Natural killer cell (primary cell): ENCODE measurements at regions not wholly inside any gene's neighbourhood (a gene's known extent, or its start where the extent isn't known, plus 50 kb on each side); places are given as distances from the start of the nearest gene placed in this dataset.

Experiments used
- ATAC-seq, 3 donors: fragments of 150-1000 bp in 2 of 3; fragments of 200-7000 bp in 1 of 3; cut with Tn5 transposase; 1 replicate in 1 of 3; 2 replicates in 2 of 3; pipeline ENCODE4 v1.10.0; 2021; ENCODE audit warnings: mild to moderate bottlenecking in 2 of 3, moderate library complexity in 2 of 3
- DNase-seq, 2 donors: peaks; one replicate each; pipeline versions ENCODE4 v3.0.0 to v3.0.0-alpha.2; 2013 to 2021; ENCODE audit warnings: mixed read lengths in 1 of 2
- H3K27ac ChIP-seq: one replicate; pipeline ENCODE4 v1.5.1; 2013; ENCODE audit warnings: mild to moderate bottlenecking, low read length
- H3K27me3 ChIP-seq: one replicate; pipeline ENCODE4 v1.6.1; 2013; ENCODE audit warnings: low read length; ENCODE audit not compliant: control insufficient read depth, insufficient read depth
- H3K36me3 ChIP-seq: one replicate; pipeline ENCODE4 v1.6.1; 2013; ENCODE audit warnings: low read length; ENCODE audit not compliant: control insufficient read depth, insufficient read depth
- H3K4me1 ChIP-seq: one replicate; pipeline ENCODE4 v1.6.1; 2013; ENCODE audit warnings: low read length; ENCODE audit not compliant: control insufficient read depth, insufficient read depth
- H3K4me3 ChIP-seq: one replicate; pipeline ENCODE4 v1.5.1; 2013; ENCODE audit warnings: low read length
- H3K9me3 ChIP-seq: one replicate; pipeline ENCODE4 v1.6.1; 2013; ENCODE audit warnings: low read length; ENCODE audit not compliant: control insufficient read depth, insufficient read depth
- H3K27ac Mint-ChIP-seq, 2 donors: one replicate each; pipeline ENCODE4 v1.8.0; 2022; ENCODE audit warnings: mild to moderate bottlenecking in 2 of 2, mixed read lengths in 2 of 2, moderate library complexity in 1 of 2
- H3K27me3 Mint-ChIP-seq, 2 donors: one replicate each; pipeline ENCODE4 v1.8.0; 2022; ENCODE audit warnings: low read depth in 2 of 2, mixed read lengths in 2 of 2
- H3K36me3 Mint-ChIP-seq: one replicate; pipeline ENCODE4 v1.8.0; 2022; ENCODE audit warnings: mixed read lengths
- H3K4me1 Mint-ChIP-seq, 2 donors: one replicate each; pipeline ENCODE4 v1.8.0; 2022; ENCODE audit warnings: mixed read lengths in 2 of 2
- H3K4me3 Mint-ChIP-seq: one replicate; pipeline ENCODE4 v1.8.0; 2022; ENCODE audit warnings: mild to moderate bottlenecking, moderate library complexity, mixed read lengths
- H3K9me3 Mint-ChIP-seq, 2 donors: one replicate each; pipeline ENCODE4 v1.8.0; 2022; ENCODE audit warnings: mixed read lengths in 2 of 2
- WGBS: methylation state at CpG from one replicate; pipeline ENCODE4 v1.1.7; 2013; ENCODE audit warnings: missing lambda C conversion rate; ENCODE audit not compliant: insufficient coverage; 5-methylcytosine and 5-hydroxymethylcytosine counted together
- intact Hi-C: fragments of 100-400 bp; cut with micrococcal nuclease; formaldehyde crosslinking; loops from one replicate; pipeline ENCODE4 v1.14.2; 2022
- TF ChIP-seq, protein P1 (sequence below): fragments of 200-600 bp; IDR thresholded peaks from one replicate; pipeline ENCODE4 v1.8.0; 2022; ENCODE audit warnings: antibody characterized with exemption

DNA sequence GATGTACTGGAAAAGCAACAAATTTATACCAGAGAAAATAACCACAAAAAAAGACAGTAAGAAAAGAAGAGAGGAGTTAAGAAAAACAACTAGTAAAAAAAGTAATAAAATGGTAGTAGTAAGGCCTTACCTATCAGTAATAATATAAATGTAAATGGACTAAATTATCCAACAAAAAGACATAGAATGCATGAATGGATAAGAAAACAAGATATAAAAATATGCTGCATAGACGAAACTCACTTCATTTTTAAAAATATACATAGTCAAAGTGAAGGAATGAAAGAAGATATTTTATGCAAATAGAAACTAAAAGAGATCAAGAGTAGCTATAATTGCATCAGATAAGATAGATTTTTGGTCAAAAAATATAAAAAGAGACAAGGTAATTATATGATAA lies 739.1 kb downstream of the DNAJB9 start:
- DNase-seq: no peak
- H3K9me3 Mint-ChIP-seq: peaks cover 13 to 39% of the 10 kb centered on the region in 2 donors
- no peaks in the 10 kb centered on the region for H3K27me3 Mint-ChIP-seq
- H3K4me1 Mint-ChIP-seq: no peaks in the 10 kb centered on the region
- Histone ChIP-seq H3K36me3 (no peaks in the 10 kb centered on the region), H3K27me3 (no peaks in the 10 kb centered on the region), H3K4me1 (no peaks in the 10 kb centered on the region), H3K9me3 (peaks cover 3% of the 10 kb centered on the region), H3K27ac (no peak overlapping the region), H3K4me3 (no peak overlapping the region)
- no peak overlapping the region for H3K27ac Mint-ChIP-seq
- intact Hi-C loops: no loop called here
- no peak for ATAC-seq
- peaks cover 30% of the 10 kb centered on the region for H3K36me3 Mint-ChIP-seq
- no peak overlapping the region for H3K4me3 Mint-ChIP-seq
- TF ChIP-seq, protein P1, sequence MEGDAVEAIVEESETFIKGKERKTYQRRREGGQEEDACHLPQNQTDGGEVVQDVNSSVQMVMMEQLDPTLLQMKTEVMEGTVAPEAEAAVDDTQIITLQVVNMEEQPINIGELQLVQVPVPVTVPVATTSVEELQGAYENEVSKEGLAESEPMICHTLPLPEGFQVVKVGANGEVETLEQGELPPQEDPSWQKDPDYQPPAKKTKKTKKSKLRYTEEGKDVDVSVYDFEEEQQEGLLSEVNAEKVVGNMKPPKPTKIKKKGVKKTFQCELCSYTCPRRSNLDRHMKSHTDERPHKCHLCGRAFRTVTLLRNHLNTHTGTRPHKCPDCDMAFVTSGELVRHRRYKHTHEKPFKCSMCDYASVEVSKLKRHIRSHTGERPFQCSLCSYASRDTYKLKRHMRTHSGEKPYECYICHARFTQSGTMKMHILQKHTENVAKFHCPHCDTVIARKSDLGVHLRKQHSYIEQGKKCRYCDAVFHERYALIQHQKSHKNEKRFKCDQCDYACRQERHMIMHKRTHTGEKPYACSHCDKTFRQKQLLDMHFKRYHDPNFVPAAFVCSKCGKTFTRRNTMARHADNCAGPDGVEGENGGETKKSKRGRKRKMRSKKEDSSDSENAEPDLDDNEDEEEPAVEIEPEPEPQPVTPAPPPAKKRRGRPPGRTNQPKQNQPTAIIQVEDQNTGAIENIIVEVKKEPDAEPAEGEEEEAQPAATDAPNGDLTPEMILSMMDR: no peak
- WGBS: no CpG with 5 or more reads among the region's 1 CpG

DNA sequence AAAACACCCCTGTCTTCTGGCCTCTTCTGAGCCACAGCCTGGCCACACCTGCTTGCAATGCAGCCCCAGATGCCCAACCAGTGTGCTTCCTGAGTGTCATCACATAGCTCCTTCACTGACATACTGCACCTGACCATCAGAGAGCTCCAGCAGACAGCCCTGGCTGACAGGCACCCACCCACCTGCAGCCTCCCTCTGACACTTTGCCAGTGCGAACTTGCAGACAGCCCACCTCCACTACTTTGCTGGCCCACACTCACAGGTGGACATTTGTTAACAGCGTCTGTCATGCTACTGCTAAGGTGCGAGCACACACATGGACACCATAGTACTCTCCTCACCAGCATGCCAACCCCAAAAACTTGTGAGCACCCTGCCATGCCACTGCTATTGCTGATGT lies 740.1 kb downstream of the DNAJB9 start:
- WGBS: 91% methylated on average over 3 of the region's 3 CpGs
- Mint-ChIP-seq H3K27ac (no peak overlapping the region), H3K9me3 (peaks cover 16 to 39% of the 10 kb centered on the region in 2 donors), H3K36me3 (peaks cover 30% of the 10 kb centered on the region), H3K27me3 (no peaks in the 10 kb centered on the region), H3K4me1 (no peaks in the 10 kb centered on the region), H3K4me3 (no peak overlapping the region)
- DNase-seq: no peak
- H3K9me3 ChIP-seq: peaks cover 3% of the 10 kb centered on the region
- TF ChIP-seq, protein P1: no peak
- no peak overlapping the region for H3K4me3 ChIP-seq
- H3K27ac ChIP-seq: no peak overlapping the region
- no peak for ATAC-seq
- intact Hi-C loops: no loop called here
- no peaks in the 10 kb centered on the region for H3K36me3 ChIP-seq
- no peaks in the 10 kb centered on the region for H3K27me3 ChIP-seq
- H3K4me1 ChIP-seq: no peaks in the 10 kb centered on the region

DNA sequence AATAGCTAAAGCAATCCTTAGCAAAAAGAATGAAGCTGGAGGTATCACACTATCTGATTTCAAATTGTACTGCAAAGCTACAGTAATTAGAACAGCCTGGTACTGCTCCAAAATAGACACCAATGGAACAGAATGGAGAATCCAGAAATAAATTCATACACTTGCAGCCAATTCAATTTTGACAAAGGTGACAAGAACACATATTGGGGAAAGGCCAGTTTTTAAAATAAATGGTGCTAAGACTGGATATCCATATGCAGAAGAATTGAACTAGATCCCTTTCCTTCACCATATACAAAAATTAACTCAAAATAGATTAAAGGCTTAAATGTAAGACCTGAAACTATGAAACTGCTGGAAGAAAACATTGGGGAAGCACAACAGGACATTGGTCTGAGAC lies 748.5 kb downstream of the DNAJB9 start:
- Mint-ChIP-seq H3K4me3 (no peak overlapping the region), H3K9me3 (peaks cover 12 to 16% of the 10 kb centered on the region in 2 donors), H3K27ac (no peak overlapping the region), H3K27me3 (no peaks in the 10 kb centered on the region), H3K4me1 (no peaks in the 10 kb centered on the region), H3K36me3 (peaks cover 8% of the 10 kb centered on the region)
- H3K4me3 ChIP-seq: no peak overlapping the region
- H3K27ac ChIP-seq: no peak overlapping the region
- H3K36me3 ChIP-seq: no peaks in the 10 kb centered on the region
- TF ChIP-seq, protein P1: no peak
- ATAC-seq (no peak), DNase-seq (no peak)
- H3K4me1 ChIP-seq: no peaks in the 10 kb centered on the region
- H3K27me3 ChIP-seq: no peaks in the 10 kb centered on the region
- H3K9me3 ChIP-seq: no peaks in the 10 kb centered on the region
- intact Hi-C loops: no loop called here

DNA sequence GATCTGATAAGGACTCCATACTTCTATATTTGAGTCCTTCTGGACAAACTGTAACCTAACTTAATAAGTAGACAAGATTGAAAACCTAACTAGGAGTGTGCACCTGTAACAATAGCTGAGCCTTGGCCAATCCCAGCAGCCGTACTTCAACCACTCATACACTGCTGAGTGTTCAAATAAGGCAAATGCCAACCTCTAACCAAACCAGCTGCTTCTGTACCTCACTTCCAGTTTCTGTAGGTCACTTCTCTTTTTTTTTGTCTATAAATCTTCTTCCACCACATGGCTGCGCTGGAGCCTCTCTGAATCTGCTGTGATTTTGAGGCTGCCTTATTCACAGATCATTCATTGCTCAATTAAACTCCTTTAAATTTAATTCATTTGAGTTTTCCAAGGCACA lies 753.2 kb downstream of the DNAJB9 start:
- WGBS: 35% methylated on average over 2 of the region's 2 CpGs
- intact Hi-C loops: no loop called here

More for the DNA sequence above, 753.2 kb downstream of the DNAJB9 start:
- no peaks in the 10 kb centered on the region for H3K4me1 ChIP-seq
- ATAC-seq: no peak
- H3K36me3 Mint-ChIP-seq: peaks cover 8% of the 10 kb centered on the region
- no peak overlapping the region for H3K4me3 ChIP-seq
- no peaks in the 10 kb centered on the region for H3K9me3 ChIP-seq
- H3K27me3 Mint-ChIP-seq: no peaks in the 10 kb centered on the region
- DNase-seq: no peak
- H3K4me3 Mint-ChIP-seq: no peak overlapping the region
- TF ChIP-seq, protein P1: no peak
- no peaks in the 10 kb centered on the region for H3K36me3 ChIP-seq
- no peaks in the 10 kb centered on the region for H3K27me3 ChIP-seq
- peaks cover 6% of the 10 kb centered on the region in 2 donors for H3K9me3 Mint-ChIP-seq
- H3K27ac Mint-ChIP-seq: no peak overlapping the region
- no peaks in the 10 kb centered on the region for H3K4me1 Mint-ChIP-seq
- no peak overlapping the region for H3K27ac ChIP-seq
